Fibroblast of skin of abdomen (primary cell): ENCODE measurements at regions not wholly inside any gene's neighbourhood (a gene's known extent, or its start where the extent isn't known, plus 50 kb on each side); places are given as distances from the start of the nearest gene placed in this dataset.
"Not testable (repeated sequence)": the region's sequence is repeated elsewhere in the genome, so short reads cannot be mapped to it uniquely, and the experiment has no call there.

Experiments
- DNase-seq: peaks from one replicate; pipeline ENCODE4 v3.0.0-alpha.2; 2013

- DNase-seq, result no peak
These were observed 181.9 kb upstream of the PRSS58 start for GRCh38 chr7:142439739-142440138.

- DNase-seq, result no peak
These were observed 181.2 kb upstream of the PRSS58 start for GRCh38 chr7:142438923-142439515.

DNA sequence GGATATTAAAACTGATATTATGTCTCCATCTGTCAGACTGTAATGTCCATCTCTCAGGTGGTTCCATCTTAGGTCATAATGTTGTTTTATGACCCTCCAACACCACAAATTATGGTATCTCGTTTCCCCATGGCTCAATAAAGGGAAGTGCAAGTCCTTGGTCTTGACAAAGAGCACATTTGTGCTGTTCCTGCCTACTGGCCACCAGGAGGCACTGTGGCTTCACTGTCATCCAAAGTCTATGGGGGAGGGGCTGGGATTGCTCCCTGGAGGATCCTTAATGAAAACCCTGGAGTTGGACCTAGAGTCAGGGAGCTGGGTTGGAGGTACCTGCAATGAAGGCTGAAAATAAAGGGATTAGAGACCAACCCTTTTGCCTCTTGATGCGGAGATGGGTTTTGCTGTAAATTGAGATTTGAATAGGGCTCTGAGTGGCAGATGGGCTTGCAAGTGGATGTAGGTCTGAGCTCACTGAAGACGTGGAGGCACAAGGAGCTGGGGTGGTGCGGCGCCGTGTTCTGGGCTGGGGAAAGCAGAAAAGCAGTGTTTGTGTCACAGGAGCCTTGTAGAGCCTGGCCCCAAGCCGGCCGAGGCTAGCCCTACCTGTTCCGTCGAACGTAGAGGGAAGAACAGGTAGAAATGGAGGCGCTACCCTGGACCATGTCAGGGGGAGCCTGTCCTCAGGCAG is 180.5 kb upstream of the PRSS58 start:
- DNase-seq, result peak; percentile 38

DNA sequence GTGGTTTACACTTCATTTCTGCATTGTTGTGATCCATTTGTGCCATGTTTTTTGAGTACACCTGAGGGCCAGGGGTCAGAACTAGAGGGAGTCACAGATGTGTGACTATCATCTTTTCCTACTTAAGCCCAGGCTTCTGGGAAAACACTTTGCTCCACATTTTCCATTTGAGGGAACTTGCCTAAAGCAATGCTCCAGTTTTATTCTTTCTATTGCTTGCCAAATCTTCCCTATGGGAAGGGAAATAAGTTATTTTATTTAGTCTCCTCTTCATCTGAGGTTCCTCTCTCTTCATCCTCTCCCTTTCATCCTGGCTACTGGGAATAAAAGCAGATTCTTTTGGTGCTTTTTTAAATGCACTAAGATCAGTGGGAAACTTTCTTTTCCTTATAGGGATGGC is 179.9 kb upstream of the PRSS58 start:
- DNase-seq, result no peak

- DNase-seq, result no peak
These were observed 178.7 kb upstream of the PRSS58 start for GRCh38 chr7:142436601-142437000.

DNA sequence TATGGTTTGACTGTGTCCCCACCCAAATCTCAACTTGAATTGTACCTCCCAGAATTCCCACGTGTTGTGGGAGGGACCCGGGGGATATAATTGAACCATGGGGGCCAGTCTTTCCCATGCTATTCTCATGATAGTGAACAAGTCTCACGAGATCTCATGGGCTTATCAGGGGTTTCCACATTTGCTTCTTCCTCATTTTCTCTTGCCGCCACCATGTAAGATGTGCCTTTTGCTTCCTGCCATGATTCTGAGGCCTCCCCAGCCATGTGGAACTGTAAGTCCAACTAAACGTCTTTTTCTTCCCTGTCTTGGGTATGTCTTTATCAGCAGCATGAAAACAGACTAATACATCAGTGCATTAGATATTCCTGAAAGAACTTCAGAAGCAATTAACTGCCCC is 177.7 kb upstream of the PRSS58 start:
- DNase-seq, result not testable (repeated sequence)

DNA sequence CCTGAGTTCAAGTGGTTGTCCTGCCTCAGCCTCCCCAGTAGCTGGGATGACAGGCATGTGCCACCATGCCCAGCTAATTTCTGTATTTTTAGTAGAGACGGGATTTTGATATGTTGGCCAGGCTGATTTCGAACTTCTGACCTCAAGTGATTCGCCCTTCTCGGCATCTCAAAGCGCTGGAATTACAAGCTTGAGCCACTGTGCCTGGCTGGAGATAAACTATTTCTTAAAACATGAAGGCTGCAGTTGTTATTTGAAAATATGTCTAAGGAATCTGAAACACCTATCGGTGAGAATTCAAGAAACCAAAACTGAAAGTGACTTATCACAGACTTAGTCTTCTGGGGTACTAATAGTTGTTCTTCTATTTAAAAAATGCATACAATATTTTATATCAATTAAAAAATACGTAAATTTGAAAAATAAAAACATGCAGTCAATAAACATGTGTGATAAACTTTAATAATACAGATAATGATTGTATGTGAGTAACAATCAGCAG is 176.9 kb upstream of the PRSS58 start:
- DNase-seq, result no peak

DNA sequence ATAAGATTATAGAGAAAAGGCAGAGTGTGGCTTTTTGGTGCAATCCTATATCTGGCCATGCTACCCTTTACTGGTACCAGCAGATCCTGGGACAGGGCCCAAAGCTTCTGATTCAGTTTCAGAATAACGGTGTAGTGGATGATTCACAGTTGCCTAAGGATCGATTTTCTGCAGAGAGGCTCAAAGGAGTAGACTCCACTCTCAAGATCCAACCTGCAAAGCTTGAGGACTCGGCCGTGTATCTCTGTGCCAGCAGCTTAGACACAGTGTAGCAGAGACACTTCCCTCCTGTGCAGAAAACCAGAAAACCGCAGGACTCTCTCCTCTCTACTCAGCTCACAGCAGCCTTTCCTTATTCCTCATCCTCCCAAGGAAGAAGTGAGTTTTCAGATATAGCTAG is 176.3 kb upstream of the PRSS58 start:
- DNase-seq, result not testable (repeated sequence)

- DNase-seq, result no peak
These were observed 174.5 kb upstream of the PRSS58 start for GRCh38 chr7:142432377-142432776.

- peak; percentile 18 for DNase-seq
These were observed 173.6 kb upstream of the PRSS58 start for GRCh38 chr7:142431491-142431890.

- DNase-seq, result no peak
These were observed 170.2 kb upstream of the PRSS58 start for GRCh38 chr7:142428094-142428493.

DNA sequence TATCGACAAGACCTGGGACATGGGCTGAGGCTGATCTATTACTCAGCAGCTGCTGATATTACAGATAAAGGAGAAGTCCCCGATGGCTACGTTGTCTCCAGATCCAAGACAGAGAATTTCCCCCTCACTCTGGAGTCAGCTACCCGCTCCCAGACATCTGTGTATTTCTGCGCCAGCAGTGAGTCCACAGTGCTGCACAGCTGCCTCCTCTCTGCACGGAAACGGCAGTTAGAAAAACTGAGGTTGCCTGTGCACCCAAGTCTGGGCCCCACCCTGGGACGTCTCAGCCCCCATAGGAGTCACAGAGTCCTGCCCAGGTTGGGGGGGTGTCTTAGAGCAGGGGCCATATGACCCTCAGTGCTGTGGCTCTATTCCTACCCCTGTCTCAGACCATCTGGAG is 167.4 kb upstream of the PRSS58 start:
- no peak for DNase-seq

- no peak for DNase-seq
These were observed 164.8 kb upstream of the PRSS58 start for GRCh38 chr7:142422621-142423020.

DNA sequence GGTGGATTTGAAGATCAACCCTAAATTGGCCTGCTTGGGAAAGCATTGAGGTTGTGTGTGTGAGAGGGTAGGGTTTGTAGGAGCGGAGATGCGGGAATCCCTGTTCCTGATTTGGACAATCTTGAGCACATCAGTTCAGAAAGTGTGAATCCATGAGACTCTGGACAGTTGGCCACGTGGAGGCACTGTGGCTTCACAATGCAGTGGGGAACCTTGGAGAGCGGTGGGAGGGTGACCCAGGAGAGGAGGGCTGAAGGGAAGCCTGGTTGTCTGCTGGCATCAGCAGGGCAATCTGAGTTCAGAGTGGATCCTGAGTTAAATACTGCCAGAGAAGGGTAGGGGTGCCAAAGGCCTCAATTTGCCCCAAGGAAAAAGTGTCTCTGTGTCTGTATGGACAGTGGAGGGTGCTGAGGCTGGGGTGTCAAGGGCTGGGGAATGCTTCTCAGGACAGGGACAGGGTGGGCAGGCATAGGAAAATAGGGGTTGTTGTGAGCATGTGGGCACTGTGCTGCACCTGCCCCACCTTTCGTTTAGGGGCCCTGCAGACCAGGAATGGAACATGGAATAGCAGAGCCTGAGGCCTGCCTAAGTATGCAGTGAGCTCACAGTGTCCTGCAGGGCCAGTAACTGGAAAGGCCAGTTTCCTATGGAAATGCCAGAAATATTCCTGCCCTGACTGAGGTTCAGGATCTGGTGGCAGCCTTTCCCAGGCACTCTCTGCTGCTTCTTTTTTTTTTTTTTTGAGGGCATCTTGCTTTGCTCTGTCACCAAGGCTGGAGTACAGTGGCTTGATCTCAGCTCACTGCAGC is 162.9 kb upstream of the PRSS58 start:
- peak; percentile 53 for DNase-seq

DNA sequence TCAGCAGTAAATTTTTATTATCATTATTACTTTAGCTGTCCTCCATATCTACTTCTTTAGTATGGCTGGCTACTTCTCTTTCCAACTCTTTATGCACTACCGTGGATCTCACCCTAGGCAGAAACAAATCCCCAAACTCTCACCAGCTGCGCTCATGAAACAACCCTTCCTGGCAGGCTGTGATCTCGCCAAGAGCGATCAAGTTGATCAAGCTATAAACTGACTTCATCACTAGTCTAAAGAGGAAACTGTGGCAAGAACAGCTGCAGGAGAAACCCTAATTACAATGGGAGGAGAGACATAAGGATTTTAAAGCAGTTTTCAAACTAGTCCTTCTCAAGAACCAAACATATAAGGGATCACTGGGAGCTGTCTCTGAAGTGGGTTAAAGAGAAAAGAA is 160.5 kb upstream of the PRSS58 start:
- DNase-seq, result no peak

GRCh38 chr7:142414915-142415314 is 157.1 kb upstream of the PRSS58 start:
- DNase-seq, result no peak

DNA sequence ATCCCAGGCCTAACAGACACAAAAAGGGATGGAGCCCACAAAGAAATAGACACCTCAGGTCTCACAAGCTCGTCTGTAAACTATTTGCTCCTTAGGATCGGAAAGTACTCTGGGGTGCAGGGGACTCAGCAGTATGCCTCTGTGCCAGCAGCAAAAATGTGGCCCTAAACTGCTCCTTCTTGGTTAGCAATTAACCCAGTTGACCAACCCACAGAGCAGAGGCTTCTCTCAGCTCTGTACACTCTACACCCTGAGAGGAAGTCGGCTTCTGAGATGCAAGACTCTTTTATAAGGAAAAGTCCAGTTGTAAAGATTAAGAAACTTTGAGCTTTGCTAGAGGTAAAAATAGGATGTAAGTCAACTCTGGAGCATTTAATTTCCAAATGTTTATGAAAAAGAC is 156.3 kb upstream of the PRSS58 start:
- no peak for DNase-seq

- no peak for DNase-seq
These were observed 155.6 kb upstream of the PRSS58 start for GRCh38 chr7:142413280-142414000.

DNA sequence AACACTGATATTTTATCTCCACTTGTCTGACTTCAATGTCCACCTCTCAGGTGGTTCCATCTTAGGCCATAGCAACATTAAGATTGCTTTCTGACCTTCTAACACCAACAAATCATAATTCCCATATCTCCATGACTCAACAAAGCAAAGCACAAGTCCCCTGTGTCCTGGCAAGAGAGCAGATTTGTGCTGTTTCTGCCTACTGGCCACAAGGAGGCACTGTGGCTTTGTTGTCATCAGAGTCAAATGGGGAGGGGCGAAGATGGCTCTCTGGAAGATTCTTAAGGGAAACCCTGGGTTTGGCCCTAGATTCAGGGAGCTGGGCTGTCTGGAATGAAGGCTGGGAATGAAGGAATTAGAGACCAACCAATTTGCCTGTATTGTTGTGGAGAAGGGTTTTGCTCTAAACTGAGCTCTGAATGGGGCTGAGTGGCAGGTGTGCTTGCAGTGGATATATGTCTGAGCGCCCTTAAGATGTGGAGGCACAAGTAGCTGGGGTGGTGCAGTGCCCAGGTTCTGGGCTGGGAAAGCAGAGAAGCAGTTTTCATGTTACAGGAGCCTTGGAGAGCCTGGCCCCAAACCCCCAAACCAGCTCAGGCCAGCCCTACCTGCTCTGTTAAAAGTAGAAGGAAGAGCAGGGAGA is 154.8 kb upstream of the PRSS58 start:
- peak; percentile 59 for DNase-seq

GRCh38 chr7:142409471-142409870 is 151.6 kb upstream of the PRSS58 start:
- DNase-seq, result no peak

- DNase-seq, result no peak
These were observed 150.9 kb upstream of the PRSS58 start for GRCh38 chr7:142408794-142409193.

DNA sequence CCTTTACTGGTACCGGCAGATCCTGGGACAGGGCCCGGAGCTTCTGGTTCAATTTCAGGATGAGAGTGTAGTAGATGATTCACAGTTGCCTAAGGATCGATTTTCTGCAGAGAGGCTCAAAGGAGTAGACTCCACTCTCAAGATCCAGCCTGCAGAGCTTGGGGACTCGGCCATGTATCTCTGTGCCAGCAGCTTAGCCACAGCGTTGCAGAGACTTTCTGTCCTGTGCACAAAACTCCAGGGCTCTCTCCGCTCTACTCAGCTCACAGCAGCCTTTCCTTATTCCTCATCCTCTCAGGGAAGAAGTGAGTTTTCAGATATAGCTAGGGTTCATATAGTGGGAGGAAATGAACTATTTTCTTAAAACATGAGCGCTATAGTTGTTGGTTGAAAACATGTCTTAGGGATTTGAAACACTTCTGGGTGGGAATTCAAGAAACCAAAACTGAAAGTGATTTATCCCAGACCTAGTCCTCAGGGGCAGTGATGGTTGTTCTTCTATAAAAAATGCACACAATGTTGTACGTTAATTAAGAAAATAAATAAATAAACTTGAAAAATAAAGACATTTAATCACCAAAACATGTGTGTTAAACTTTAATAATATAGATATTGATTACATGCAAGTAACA is 150.2 kb upstream of the PRSS58 start:
- no peak for DNase-seq
